Vagina (tissue), 2 donors: ENCODE measurements at regions not wholly inside any gene's neighbourhood (a gene's known extent, or its start where the extent isn't known, plus 50 kb on each side); places are given as distances from the start of the nearest gene placed in this dataset.

Experiments used
- POLR2A ChIP-seq, 2 donors: fragments of 450-650 bp; IDR thresholded peaks; one replicate each; pipeline ENCODE4 v1.6.1; 2017; ENCODE audit warnings: antibody characterized with exemption in 2 of 2, mild to moderate bottlenecking in 2 of 2, moderate library complexity in 2 of 2
- POLR2AphosphoS5 ChIP-seq, 2 donors: sonication (generic); formaldehyde crosslinking; IDR thresholded peaks; one replicate each; pipeline ENCODE4 v1.9.0; 2017; ENCODE audit warnings: antibody characterized with exemption in 2 of 2, mild to moderate bottlenecking in 2 of 2, low read depth in 1 of 2; ENCODE audit not compliant: insufficient read depth in 1 of 2
- TF ChIP-seq, protein P1 (sequence below), 3 experiments: fragments of 450-650 bp in 2 of 3; fragments of 200-600 bp in 1 of 3; sonication (generic) in 1 of 3; IDR thresholded peaks; one replicate each; pipeline ENCODE4 v1.5.1; 2017 to 2019; ENCODE audit warnings: antibody characterized with exemption in 3 of 3, mild to moderate bottlenecking in 2 of 3, moderate library complexity in 2 of 3

DNA sequence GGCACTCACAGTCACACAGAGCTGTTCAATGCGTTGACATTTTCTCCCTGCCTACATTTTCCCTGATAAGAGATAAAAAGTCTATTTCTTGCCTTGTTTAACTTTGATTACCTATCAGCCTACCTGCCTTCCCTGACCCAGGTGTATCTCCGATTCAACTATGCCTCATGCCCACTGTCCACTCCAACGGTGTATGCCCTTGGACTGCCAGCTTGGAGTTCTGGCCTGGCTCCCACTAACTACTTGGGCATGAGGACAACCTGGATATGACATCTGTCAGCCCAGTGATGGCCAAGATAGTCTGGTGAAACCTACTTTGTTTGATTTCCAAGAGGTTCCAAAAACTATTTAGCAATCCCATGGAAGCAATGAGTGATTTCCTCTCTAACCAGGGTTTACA, 93.0 kb upstream of the PELI2 start:
- TF ChIP-seq POLR2A (IDR thresholded peaks at IDR 0.05) = no peak
- TF ChIP-seq, protein P1, sequence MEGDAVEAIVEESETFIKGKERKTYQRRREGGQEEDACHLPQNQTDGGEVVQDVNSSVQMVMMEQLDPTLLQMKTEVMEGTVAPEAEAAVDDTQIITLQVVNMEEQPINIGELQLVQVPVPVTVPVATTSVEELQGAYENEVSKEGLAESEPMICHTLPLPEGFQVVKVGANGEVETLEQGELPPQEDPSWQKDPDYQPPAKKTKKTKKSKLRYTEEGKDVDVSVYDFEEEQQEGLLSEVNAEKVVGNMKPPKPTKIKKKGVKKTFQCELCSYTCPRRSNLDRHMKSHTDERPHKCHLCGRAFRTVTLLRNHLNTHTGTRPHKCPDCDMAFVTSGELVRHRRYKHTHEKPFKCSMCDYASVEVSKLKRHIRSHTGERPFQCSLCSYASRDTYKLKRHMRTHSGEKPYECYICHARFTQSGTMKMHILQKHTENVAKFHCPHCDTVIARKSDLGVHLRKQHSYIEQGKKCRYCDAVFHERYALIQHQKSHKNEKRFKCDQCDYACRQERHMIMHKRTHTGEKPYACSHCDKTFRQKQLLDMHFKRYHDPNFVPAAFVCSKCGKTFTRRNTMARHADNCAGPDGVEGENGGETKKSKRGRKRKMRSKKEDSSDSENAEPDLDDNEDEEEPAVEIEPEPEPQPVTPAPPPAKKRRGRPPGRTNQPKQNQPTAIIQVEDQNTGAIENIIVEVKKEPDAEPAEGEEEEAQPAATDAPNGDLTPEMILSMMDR (IDR thresholded peaks at IDR 0.05) = no peak
- TF ChIP-seq POLR2AphosphoS5 (IDR thresholded peaks at IDR 0.05; ENCODE audit: insufficient read depth in 1 of 2, low read depth in 1 of 2) = no peak
